IMR-90 (cell line): ENCODE measurements at regions not wholly inside any gene's neighbourhood (a gene's known extent, or its start where the extent isn't known, plus 50 kb on each side); places are given as distances from the start of the nearest gene placed in this dataset.
A peak's percentile ranks its signal among the peaks of the same experiment; 100 is the strongest.

Experiments
- ATAC-seq: fragments of 200-7000 bp; cut with Tn5 transposase; 2 replicates; pipeline ENCODE4 v1.9.1; 2020; ENCODE audit warnings: low read depth, mild to moderate bottlenecking, moderate library complexity
- BruUV-seq: library from RNA; stranded (reverse); fragments of 400-500 nt; replicated peaks from 2 replicates; lab custom pipeline; 2021; lab: Mats Ljungman, UMichigan
- CTCF ChIA-PET: fragments of 300-600 bp; formaldehyde crosslinking; extraction: SDS; loops from one replicate; lab custom pipeline; 2021; ENCODE audit warnings: antibody characterized with exemption; lab: Yijun Ruan, JAX
- POLR2A ChIA-PET: fragments of 300-600 bp; sonication (Branson Sonifier 250); formaldehyde crosslinking; loops from one replicate; lab custom pipeline; 2022; ENCODE audit warnings: antibody characterized with exemption; ENCODE audit not compliant: unreplicated experiment; lab: Charles Lee
- DNase-seq: peaks from one replicate; pipeline ENCODE4 v3.0.0; 2013
- H2AFZ ChIP-seq: replicated peaks from 2 replicates; pipeline ENCODE3; 2013; ENCODE audit warnings: low read length, mild to moderate bottlenecking; ENCODE audit not compliant: poor library complexity
- H2AK5ac ChIP-seq: 2 replicates; pipeline ENCODE4 v1.6.1; 2013; ENCODE audit warnings: low read depth, low read length, inconsistent platforms
- H2AK9ac ChIP-seq: replicated peaks from 2 replicates; pipeline ENCODE3; 2013; ENCODE audit warnings: mild to moderate bottlenecking, low read depth, low read length, moderate library complexity; ENCODE audit not compliant: poor library complexity
- H2BK120ac ChIP-seq: 2 replicates; pipeline ENCODE4 v1.6.1; 2013; ENCODE audit warnings: low read depth, low read length, inconsistent platforms
- H2BK15ac ChIP-seq: 3 replicates; pipeline ENCODE4 v1.6.1; 2013; ENCODE audit warnings: low read depth, low read length, inconsistent platforms
- H2BK20ac ChIP-seq: 2 replicates; pipeline ENCODE4 v1.6.1; 2013; ENCODE audit warnings: low read depth, mild to moderate bottlenecking, inconsistent platforms, low read length, moderate library complexity
- H2BK5ac ChIP-seq: 2 replicates; pipeline ENCODE4 v1.6.1; 2013; ENCODE audit warnings: mild to moderate bottlenecking, low read depth, low read length, inconsistent platforms; ENCODE audit not compliant: poor library complexity, severe bottlenecking
- H3K14ac ChIP-seq: replicated peaks from 2 replicates; pipeline ENCODE4 v1.6.1; 2013; ENCODE audit warnings: low read depth, low read length, inconsistent platforms
- H3K18ac ChIP-seq: 2 replicates; pipeline ENCODE4 v1.6.1; 2013; ENCODE audit warnings: low read depth, low read length, control low read depth
- H3K23ac ChIP-seq: 2 replicates; pipeline ENCODE4 v1.6.1; 2013; ENCODE audit warnings: low read depth, low read length, inconsistent platforms
- H3K27ac ChIP-seq: 2 replicates; pipeline ENCODE4 v1.5.1; 2013; ENCODE audit warnings: mild to moderate bottlenecking, control low read depth, low read length; ENCODE audit not compliant: insufficient read depth
- H3K27me3 ChIP-seq: 2 replicates; pipeline ENCODE4 v1.6.1; 2013; ENCODE audit warnings: low read length; ENCODE audit not compliant: control insufficient read depth, insufficient read depth
- H3K36me3 ChIP-seq: 2 replicates; pipeline ENCODE4 v1.6.1; 2013; ENCODE audit warnings: low read length, mixed read lengths; ENCODE audit not compliant: control insufficient read depth, insufficient read depth
- H3K4ac ChIP-seq: 2 replicates; pipeline ENCODE4 v1.6.1; 2013; ENCODE audit warnings: low read depth, low read length, inconsistent platforms
- H3K4me1 ChIP-seq: 2 replicates; pipeline ENCODE4 v1.6.1; 2013; ENCODE audit warnings: low read length, mixed read lengths; ENCODE audit not compliant: control insufficient read depth, insufficient read depth
- H3K4me2 ChIP-seq: 2 replicates; pipeline ENCODE4 v1.6.1; 2013; ENCODE audit warnings: low read depth, mild to moderate bottlenecking, control low read depth, low read length, moderate library complexity
- H3K4me3 ChIP-seq: 2 replicates; pipeline ENCODE4 v1.5.1; 2013; ENCODE audit warnings: low read depth, mild to moderate bottlenecking, control low read depth, low read length, moderate library complexity; ENCODE audit not compliant: insufficient read depth
- H3K56ac ChIP-seq: 2 replicates; pipeline ENCODE4 v1.6.1; 2013; ENCODE audit warnings: low read length, inconsistent platforms; ENCODE audit not compliant: insufficient read depth; ENCODE audit errors: extremely low read depth
- H3K79me1 ChIP-seq, 2 experiments: 2 replicates each; pipeline ENCODE4 v1.6.1; 2013; ENCODE audit warnings: low read length in 2 of 2, inconsistent platforms in 1 of 2, low read depth in 1 of 2
- H3K9ac ChIP-seq: 2 replicates; pipeline ENCODE4 v1.6.1; 2013; ENCODE audit warnings: low read depth, low read length, control low read depth
- H3K9me1 ChIP-seq: 2 replicates; pipeline ENCODE4 v1.6.1; 2013; ENCODE audit warnings: low read length, inconsistent platforms; ENCODE audit not compliant: insufficient read depth
- H3K9me3 ChIP-seq: 2 replicates; pipeline ENCODE4 v1.6.1; 2013; ENCODE audit warnings: low read length; ENCODE audit not compliant: control insufficient read depth, insufficient read depth
- H4K20me1 ChIP-seq: 2 replicates; pipeline ENCODE4 v1.6.1; 2013; ENCODE audit warnings: low read length, inconsistent platforms; ENCODE audit not compliant: insufficient read depth
- H4K5ac ChIP-seq: 2 replicates; pipeline ENCODE4 v1.6.1; 2013; ENCODE audit warnings: mild to moderate bottlenecking, low read depth, low read length, control low read depth
- H4K8ac ChIP-seq, 2 experiments: 2 replicates each; pipeline ENCODE4 v1.6.1; 2013; ENCODE audit warnings: low read depth in 2 of 2, low read length in 2 of 2, control low read depth in 1 of 2, inconsistent platforms in 1 of 2
- H4K91ac ChIP-seq: 2 replicates; pipeline ENCODE4 v1.6.1; 2013; ENCODE audit warnings: low read depth, low read length, inconsistent platforms; ENCODE audit not compliant: insufficient read depth
- RAD21 ChIP-seq: IDR thresholded peaks from 2 replicates; pipeline ENCODE4 v1.6.1; 2012; ENCODE audit warnings: low read length, improper control_type of control experiment
- WGBS, 2 experiments: methylation state at CpG; one replicate each; pipeline versions ENCODE4 v1.1.5 to v1.1.7; 2013; ENCODE audit warnings: missing lambda C conversion rate in 2 of 2; ENCODE audit not compliant: insufficient read length in 1 of 2; ENCODE audit errors: extremely low coverage in 2 of 2; 5-methylcytosine and 5-hydroxymethylcytosine counted together
- dilution Hi-C: fragments of 300-500 bp; cut with HindIII; formaldehyde crosslinking; loops from one replicate; pipeline ENCODE4 v1.14.3; 2018; ENCODE audit warnings: low sequenced_read_pairs; ENCODE audit not compliant: unreplicated experiment
- in situ Hi-C: fragments of 300-500 bp; cut with MboI; formaldehyde crosslinking; loops from 3 replicates; pipeline ENCODE4 v1.14.3; 2019; ENCODE audit warnings: low sequenced_read_pairs, inconsistent platforms, mixed read lengths
- intact Hi-C: fragments of 100-400 bp; cut with micrococcal nuclease; formaldehyde crosslinking; loops from 2 replicates; pipeline ENCODE4 v1.10.0; 2022

DNA sequence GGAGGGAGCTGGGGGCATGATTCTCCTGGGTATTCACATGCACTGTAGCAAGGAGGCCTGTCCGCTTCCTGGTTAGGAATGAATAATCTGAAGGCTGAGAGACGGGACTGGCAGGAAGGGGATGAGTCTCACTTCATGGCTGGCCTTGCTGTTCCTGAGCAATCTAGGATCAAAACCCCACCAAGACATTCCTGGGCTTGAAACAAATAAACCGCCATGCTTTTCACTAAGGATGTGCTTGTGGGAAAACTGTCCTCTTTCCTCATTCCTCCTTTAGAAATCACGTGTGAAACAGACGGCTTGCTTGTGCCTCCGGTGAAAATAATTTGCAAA is 132.8 kb downstream of the MACROH2A1 start:
- Histone ChIP-seq H2BK5ac (peak overlapping the region; percentile 85), H3K56ac (peak overlapping the region; percentile 62; the same call in 1 of the 2 replicates), H2AK9ac (peak overlapping the region; percentile 70), H2AFZ (peak overlapping the region; percentile 68), H3K18ac (peak overlapping the region; percentile 67), H3K36me3 (no peaks in the 10 kb centered on the region), H2BK15ac (peak overlapping the region; percentile 98; the same call in 2 of the 3 replicates), H4K8ac (peak overlapping the region; percentile 84 to 97), H3K9ac (no peak overlapping the region), H4K20me1 (no peaks in the 10 kb centered on the region), H4K91ac (peak overlapping the region; percentile 94), H2BK20ac (peak overlapping the region; percentile 81), H2AK5ac (peak overlapping the region; percentile 98), H3K79me1 (peaks cover 0 to 19% of the 10 kb centered on the region in 2 experiments; a peak in 2 of 4 replicates), H3K27me3 (no peaks in the 10 kb centered on the region), H3K4me3 (no peak overlapping the region), H2BK120ac (peak overlapping the region; percentile 82), H3K27ac (peak overlapping the region; percentile 82), H3K4me1 (peaks cover 39% of the 10 kb centered on the region), H3K4me2 (no peak overlapping the region), H3K9me3 (no peaks in the 10 kb centered on the region), H3K23ac (peak overlapping the region; percentile 69), H3K4ac (peak overlapping the region; percentile 93), H3K9me1 (peaks cover 11% of the 10 kb centered on the region), H3K14ac (peak overlapping the region; percentile 90), H4K5ac (peak overlapping the region; percentile 93)
- TF ChIP-seq RAD21, result no peak
- CTCF ChIA-PET, result interaction anchor here (1.3 to 1.5 kb wide), 3 partner anchors 24 to 158 kb away, joined by 3 to 5 read pairs (median 3); no protein-coding TSS in a partner anchor
- BruUV-seq, result no TSS peak
- WGBS, 2 experiments, result no CpG with 5 or more reads among the region's 6 CpGs
- POLR2A ChIA-PET, result no interaction called here
- DNase-seq (no peak), ATAC-seq (no peak)
- dilution Hi-C loops, result no loop called here
- intact Hi-C loops, result loop anchor here (5.0 kb wide), 1 partner anchor 529 kb away; the partner anchor contains the start of gene CAMLG
- in situ Hi-C loops, result no loop called here
